Fibroblast of upper back skin (primary cell): ENCODE measurements at regions not wholly inside any gene's neighbourhood (a gene's known extent, or its start where the extent isn't known, plus 50 kb on each side); places are given as distances from the start of the nearest gene placed in this dataset.

Source experiments
- DNase-seq: peaks from one replicate; pipeline ENCODE4 v3.0.0-alpha.2; 2013

DNA sequence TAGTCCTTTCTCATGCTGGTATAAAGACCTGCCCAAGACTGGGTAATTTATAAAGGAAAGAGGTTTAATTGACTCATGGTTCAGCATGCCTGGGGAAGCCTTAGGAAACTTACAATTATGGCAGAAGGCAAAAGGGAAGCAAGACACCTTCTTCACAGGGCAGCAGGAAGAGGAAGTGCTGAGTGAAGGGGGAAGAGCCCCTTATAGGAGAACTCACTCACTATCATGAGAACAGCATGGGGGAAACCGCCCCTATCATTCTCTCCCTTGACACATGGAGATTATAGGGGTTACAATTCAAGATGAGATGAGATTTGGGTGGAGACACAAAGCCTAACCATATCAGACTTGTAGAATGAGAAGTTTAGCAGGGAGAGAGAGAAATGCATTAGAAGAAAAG is 373.3 kb upstream of the DIAPH2 start:
- DNase-seq, result no peak

DNA sequence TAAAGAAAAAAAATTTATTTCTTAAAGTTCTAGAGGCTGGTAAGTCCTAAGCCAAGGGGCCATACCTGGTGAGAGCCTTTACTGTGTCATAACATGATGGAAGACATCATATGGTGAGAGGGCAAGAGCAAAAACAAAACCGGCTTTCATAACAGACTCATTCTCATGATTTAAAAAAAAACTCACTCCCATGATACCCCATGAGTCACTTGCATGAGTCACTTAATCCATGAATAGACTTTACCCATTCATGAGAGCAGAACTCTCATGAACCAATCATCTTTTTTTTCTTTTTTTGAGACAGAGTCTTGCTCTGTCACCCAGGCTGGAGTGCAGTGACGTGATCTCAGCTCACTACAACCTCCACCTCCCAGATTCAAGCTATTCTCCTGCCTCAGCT is 369.7 kb upstream of the DIAPH2 start:
- peak; percentile 1 for DNase-seq

DNA sequence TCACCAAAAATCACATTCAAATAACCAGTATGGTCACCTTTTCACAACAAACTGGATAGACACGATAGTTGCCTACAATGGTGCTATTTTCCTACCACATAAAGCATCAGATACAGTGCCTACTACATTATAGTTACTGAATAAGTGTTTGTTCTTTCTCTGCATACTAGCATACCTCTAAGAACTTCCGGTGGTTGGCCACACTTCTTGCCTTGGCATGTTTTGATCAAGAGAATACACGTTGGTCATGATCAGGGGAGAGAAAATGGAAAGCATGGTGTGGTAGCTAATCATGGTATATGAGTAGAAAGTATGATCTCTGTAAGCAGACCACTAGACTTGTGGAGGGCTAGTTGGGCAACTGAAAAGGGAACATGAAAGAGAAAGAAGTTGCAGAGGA is 322.8 kb upstream of the DIAPH2 start:
- DNase-seq, result no peak

DNA sequence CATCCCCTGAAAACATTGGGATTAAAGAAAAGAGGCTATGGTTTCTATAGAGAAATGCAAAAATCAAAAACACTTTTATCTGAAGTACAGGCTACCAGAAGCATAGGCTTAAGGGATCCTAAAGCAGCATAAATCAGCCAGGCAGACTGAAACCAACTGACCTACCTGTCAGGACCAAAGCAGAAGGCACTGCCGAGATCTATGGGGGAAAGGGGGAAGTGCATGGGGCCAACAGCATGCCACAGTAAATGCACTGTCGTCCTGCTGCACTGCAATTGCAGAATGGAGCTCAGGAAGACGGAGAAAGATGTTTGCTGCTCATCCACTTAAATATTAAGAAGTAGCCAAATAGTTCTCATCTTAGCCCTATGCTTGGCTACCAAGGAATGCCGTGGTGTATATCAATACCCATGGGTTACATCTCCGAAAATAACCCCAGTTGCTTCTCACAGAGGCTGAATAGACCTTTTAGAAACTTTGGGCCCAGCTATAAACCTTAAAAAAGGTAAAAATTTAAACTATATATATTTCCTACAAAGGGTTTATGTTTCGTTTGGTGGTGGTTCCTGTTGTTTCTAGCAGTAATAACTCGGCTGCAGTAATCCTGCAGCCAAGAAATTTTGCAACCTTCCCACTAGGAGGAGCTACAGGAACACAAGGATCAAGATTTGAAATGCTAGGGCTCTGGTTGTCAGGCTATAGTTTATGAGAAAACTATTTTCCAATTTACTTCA is 312.2 kb upstream of the DIAPH2 start:
- DNase-seq, result peak; percentile 47

DNA sequence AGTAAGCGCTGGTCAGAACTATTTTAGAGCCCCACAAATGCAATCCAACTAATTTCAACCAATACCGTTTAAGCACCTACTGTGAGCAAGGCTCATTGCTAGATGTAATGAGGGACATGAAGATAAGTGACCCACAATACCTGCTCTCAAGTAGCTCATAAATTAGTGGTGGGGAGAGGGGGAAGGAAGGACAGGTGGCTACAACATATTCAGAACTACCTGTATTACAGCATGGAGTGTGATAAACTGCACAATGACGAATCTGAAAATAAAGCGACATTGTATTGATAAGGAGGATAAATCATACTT is 311.6 kb upstream of the DIAPH2 start:
- DNase-seq, result no peak

DNA sequence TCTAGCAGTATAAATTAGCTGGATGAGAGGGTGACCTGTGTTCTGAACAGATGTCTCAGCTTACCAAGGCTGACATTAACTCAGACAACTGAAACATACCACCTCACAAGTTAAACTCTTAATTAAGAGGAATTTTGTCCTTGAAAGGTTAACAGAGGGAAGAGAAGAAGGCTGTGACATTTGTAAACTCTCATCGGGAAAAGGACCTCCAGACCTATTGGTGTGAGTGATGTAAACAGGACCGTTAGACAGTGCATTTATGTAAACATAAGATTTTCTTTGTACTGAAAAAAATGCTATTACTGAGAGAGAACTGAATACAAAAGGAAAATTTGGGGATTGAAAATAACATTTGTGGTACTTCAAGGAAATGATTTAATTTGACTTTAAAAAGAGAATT is 308.4 kb upstream of the DIAPH2 start:
- DNase-seq, result no peak

DNA sequence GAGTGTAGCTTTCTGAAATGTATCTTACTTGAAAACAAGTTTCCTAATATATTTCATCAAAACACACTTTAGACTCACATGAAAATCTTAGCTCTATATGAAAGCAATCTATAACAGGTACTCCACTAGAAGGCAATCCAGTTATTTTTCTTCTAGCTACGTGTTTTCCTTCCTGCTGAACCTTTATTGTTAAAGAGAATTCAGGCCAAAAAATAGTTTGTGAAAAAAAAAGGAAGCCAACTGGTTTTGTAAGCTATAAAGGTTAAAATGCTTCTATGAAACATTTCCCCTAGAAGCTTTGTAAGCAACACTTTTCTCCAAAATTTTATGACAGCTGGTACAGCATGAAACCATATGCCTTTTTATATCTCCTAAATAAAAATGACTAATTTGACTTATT is 304.7 kb upstream of the DIAPH2 start:
- DNase-seq, result no peak

DNA sequence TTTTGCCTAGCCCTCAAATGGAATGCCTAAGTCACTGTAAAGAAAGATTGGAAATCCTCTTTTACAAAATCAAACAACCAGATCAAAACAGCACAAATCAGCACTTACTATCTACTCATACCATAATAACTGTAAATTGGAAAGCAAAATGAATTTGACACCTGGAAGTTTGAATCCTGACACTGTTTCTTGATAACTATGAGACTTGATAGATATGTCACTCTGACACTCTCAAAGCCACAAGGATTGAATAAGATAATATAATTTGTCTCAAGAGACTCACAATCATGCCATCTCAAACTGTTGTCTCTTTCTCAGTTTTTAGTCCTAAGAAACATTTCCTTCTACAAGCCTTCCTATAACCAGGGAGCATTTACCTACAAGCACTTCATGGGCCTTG is 302.6 kb upstream of the DIAPH2 start:
- no peak for DNase-seq

DNA sequence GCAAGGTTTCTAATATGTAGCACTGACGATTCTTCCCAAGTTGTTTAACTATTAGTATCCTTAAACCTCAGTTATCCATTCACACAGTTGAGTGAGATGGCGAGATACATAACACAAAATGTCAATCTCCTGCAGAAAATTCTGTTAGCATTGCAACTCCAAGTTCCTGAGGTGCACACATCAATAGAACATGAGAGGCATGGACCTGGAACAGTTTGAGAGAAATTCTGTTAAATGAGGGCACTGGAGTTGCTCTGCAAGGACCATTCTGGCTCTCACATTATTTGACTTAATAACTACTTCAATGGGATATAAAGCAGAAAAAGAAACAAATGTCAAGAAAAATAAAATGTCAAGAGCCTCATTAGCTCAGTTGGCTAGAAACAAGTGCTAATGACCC is 301.2 kb upstream of the DIAPH2 start:
- no peak for DNase-seq

DNA sequence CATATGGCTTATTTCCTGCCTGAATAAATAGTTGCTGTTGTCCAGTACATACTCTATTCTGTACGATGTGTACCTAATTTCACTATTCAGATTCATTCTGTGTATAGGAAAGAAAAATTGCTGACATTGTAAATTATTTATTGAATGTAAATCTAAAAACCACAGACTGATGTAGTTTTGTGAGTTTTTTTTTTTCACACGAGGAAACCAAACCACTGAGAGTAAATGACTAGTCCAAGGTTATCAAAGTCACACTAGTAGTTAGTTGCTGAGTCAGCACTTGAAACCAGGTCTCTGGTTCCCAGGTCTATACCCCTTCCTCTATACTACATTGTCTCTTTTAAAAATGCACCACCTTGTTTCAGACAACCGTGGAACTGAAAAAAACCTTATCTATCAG is 298.3 kb upstream of the DIAPH2 start:
- no peak for DNase-seq

DNA sequence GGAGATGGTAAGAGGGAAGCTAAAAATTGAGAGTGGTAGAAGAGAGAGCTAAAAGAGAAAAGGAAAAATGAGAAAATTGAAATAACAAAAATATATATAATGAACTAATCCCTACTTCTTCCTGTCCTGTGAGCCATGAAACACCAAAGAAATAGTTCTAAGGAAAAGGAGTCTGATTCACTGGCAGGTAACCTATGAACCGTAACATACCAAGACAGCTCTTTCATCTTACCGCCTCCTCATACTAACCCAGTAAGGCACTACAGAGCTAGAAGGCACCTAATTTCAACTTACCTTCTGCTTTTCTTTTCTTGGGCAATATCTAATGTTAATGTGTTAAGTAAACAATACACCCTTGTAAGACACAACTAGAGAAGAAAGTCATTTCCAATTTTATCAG is 297.7 kb upstream of the DIAPH2 start:
- DNase-seq, result no peak

DNA sequence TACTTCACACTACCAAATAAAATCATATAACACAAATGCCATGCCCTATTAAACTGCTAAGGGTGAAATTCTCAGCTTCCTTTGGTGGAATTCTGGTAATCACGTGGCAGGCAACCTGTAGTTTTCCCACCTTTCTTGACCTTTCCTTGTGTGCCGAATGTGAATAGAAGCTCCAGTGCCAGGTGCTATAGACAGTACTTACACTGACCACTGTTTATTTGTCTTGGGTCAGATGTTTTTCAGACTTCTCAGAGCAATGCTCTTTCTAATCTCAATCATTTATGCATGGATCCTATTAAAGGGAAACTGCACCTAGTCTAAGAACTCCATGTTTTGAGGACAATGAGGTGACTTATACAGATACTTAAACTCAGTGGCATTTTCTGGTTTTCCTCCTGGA is 296.8 kb upstream of the DIAPH2 start:
- no peak for DNase-seq

DNA sequence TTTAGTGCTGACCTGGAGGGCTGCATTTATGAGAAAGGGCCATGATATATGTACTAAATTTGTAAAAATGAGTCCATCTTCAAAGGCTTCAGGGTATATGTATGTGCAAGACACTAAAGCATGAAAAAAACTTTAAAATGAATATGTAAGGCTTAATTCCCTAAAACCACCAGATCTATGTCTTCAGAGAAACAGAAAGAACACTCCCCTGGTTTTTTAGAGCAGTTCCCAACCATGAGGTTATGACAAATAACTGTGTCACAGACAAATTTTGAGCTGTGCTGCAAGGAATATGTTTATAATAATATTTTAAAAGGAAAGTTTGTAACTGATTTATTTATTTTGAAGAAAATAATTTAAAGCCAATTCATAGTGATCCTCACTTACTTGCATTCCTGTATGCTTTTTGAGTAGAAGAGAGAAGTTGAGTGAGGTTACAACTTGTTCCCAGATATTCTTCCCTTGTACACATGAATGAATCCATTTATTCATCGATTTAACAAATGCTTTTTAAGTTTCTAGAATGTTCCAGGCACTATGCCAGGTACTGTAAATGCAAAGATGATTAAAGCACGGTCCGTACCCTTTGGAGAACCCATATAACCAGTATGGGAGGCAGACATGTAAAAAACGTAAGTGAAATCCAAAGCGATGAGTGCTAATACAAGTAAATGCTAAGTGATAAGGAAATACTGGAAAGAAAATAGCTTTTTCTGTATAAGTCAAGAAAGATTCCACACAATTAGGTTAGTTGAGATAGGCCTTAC is 295.2 kb upstream of the DIAPH2 start:
- no peak for DNase-seq

DNA sequence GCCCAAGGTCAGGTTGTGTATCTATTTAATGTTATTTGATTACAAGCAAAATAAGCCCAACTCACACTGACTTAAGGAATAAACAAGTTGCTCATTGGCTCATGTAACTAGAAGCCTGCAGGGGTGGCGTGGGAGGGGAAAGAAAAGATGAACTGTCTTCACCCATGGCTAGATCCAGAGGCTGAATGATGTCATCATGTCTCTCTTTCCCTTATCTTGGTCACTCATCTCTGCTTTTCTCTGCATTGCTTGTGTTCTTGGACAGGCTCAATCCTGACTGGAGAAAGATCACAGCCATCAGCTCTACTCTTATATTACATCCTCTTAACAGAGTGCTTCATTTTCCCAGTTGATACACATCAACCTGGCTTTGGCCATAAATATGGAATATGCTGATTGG is 290.0 kb upstream of the DIAPH2 start:
- DNase-seq, result no peak

DNA sequence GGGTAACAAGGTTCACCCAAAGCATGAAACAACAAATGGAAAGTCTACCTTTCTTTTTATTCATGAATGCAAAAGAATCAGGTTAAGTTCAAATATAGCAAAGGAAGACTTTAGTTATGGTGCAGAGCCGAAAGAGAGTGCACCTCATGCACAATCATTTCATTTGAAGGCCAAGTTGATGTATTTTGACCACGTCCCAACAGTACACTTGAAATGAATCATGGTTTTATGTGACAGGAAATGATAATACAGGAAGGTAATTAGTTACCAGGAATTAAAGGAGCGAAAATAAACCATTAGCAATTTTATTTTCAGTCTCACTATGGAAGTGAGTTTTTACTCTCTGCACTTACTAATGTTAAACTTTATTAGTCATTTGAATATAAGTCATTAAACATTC is 281.2 kb upstream of the DIAPH2 start:
- no peak for DNase-seq

DNA sequence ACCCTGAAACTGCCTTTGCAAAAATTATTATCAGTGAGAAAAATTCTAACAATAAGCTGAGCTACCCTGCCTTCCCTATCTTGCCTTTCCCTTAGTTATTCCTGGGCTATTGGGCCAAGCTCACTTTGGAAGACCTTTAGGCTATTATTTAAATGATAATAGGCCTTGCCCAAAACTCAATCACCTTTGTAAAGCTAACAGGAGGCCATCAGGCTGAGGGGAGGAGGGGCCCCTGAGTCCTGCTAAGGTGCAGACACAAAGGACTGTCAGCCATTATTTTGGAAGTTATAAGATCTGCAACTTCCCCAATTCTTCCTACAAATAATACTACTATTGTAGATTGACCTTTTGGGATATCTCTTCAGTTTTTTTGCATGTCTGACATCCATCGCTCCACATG is 278.8 kb upstream of the DIAPH2 start:
- DNase-seq, result no peak

DNA sequence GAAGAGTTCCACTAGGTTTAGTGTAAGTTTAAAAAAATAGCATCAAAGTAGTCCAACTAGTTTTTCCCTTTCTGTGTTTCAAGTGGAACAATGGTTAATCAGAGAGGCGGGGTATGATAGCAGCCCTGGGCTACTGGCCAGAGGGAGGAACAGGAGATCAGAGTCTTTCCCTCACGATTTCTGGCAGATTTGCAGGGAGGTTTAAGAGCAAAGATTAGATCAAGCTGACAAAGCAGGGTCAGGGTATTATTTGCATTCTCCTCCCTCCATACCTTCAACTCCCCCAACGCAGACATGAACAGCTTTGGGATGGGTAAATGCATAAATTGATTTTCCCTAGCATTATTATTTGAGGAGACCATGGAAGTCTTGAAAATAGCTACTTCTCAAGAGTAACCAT is 277.6 kb upstream of the DIAPH2 start:
- peak; percentile 9 for DNase-seq

DNA sequence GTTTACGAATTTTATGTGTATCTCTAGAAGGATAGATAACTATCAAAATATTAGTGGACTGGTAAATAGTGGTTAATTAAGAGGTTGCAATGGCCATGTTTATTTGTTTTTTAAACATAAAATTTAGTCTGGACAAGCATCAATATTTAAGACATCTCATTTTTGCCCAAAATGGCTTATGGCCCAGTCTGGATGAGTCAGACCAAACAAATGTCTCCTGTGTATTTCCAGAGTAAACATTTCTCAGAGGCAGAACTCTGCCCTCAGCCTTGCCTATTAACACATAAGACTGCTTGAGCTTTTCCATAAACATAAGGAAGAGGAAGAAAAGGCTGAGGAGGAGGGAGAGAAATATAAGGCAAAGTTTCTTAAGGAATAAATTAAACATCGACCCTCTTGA is 277.1 kb upstream of the DIAPH2 start:
- DNase-seq, result peak; percentile 26

DNA sequence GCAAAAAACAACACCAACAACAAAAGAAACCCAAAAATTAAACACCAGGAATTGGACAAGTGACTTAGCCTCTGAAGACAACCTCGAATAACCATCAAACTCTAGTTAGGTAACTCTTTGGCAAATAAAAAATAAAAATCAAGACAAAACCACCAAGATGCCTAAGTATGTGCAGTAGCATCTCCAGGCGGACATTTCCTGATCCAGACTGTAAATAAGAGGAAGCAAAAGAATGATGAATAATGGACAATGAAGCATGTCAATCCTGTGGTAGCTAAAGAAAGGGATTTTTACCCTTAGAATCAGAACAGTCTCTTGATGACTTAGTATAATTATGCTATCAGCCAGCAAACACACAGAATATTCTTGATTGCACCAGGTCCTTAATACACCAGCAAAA is 276.7 kb upstream of the DIAPH2 start:
- no peak for DNase-seq

DNA sequence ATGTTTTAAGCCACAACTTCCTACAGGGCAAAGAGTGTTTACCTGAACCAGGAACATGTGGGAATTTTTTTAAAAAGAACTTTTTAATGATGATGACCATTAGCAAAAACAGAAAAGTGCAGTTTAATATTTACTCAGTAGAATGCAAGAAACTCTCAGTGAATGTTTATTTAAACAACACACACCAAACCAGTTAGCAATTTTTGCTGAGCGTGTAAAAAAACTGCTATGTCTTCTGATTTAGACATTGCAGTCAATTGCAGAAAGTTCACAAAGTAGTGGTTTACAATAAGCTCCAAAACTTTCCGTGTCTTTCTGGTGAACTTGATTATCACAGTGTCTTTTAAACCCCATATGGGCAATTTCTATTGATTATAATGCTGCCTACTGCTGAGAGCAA is 273.7 kb upstream of the DIAPH2 start:
- no peak for DNase-seq

DNA sequence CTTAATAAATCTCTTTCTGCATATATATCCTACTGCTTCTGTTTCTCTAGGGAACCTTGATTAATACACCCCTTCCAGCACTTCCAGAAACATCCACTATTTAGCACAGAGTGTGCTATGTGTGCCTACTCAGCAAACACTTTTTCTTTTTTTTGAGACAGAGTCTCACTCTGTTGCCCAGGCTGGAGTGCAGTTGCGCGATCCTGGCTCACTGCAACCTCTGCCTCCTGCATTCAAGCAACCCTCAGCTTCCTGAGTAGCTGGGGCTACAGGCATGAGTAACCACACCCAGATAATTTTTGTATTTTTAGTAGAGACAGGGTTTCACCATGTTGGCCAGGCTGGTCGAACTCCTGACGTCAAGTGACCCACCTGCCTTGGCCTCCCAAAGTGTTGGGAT is 266.9 kb upstream of the DIAPH2 start:
- no peak for DNase-seq

DNA sequence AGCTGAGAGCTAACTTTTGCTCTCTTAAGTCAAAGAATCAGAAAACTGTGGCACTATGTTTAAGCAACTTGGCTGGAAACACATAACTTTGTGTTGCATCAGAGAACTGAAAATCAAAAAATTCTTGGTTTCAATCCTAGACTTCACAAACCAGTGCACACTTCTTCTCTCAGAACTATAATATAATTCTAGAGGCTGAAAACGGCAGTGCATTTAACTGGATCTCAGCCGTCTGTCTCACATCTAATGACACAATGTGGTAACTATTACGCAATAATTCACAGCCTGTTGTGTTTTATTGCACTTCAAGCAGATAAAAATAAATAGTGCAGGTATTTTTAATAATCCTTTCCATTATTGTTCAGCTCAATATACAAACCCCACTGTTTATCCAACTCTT is 260.6 kb upstream of the DIAPH2 start:
- peak; percentile 22 for DNase-seq

DNA sequence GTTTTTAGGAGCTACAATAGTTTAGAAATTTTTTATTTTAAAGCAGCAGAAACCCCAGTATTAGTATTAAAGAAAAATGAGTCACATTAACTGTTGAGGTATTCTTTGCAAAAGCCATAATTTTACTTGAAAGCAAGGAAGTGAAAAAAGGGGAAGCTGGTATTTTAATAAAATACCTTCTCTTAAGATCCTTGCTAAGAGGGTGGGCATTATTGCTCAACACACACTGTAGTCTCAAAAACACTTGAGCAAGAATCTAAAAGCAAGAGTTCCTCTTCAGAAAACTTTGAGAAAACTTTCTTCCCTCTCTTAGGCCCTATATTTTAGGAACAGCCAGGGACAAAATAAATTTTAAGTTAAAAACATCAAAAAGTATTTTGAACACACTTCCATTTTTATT is 259.4 kb upstream of the DIAPH2 start:
- DNase-seq, result no peak

DNA sequence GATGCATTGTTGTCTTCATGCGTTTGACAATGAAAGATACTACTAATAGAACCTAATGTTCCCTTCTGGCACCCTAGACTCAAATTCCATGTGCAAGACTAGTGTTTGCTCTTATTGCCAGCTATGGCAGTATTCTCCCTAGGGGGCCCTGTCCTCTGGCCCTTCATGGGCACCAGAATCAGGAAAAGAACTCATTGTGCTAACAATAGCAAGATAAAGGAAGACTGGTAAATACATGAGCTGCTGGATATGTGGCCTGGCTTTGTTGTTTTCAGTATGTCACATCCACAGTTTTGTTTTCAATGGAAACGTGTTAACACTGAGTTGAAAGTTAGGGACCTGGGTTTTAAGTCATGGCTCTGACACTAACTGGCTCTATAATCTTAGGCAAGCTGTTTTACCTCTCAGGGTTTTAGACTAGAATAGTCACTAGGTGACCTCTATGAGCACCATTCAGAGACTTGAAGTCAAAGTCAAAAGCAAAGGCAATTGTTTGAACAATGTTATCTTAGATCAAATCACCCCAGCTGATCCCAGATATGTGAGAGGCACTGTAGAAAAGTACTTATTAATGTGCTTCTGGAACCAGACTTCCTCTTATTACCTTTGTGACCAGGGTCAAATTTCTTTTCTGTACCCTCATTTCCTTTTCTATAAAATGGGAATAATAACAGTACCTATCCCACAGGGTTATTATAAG is 253.7 kb upstream of the DIAPH2 start:
- DNase-seq, result no peak
